GM21528 (cell line): ENCODE measurements at regions not wholly inside any gene's neighbourhood (a gene's known extent, or its start where the extent isn't known, plus 50 kb on each side); places are given as distances from the start of the nearest gene placed in this dataset.

Experiments
- ATAC-seq: cut with Tn5 transposase; IDR thresholded peaks from one replicate; pipeline ENCODE4 v1.9.1; 2021; ENCODE audit warnings: mild to moderate bottlenecking, moderate library complexity; ENCODE audit not compliant: unreplicated experiment, low FRiP score

GRCh38 chr15:101124731-101125451 lies 127.0 kb downstream of the CHSY1 start:
- no peak for ATAC-seq

- ATAC-seq, result no peak
Observed at GRCh38 chr15:101123222-101123910, 128.5 kb downstream of the CHSY1 start.

GRCh38 chr15:101122806-101123205 lies 129.0 kb downstream of the CHSY1 start:
- ATAC-seq, result no peak

GRCh38 chr15:101122266-101122665 lies 129.6 kb downstream of the CHSY1 start:
- ATAC-seq, result no peak

- peak; percentile 64 for ATAC-seq
Observed at GRCh38 chr15:101121511-101122090, 130.2 kb downstream of the CHSY1 start.

- no peak for ATAC-seq
Observed at GRCh38 chr15:101120987-101121386, 130.9 kb downstream of the CHSY1 start.

GRCh38 chr15:101120473-101120872 lies 131.4 kb downstream of the CHSY1 start:
- ATAC-seq, result no peak
